HG02588 (cell line): ENCODE measurements at regions not wholly inside any gene's neighbourhood (a gene's known extent, or its start where the extent isn't known, plus 50 kb on each side); places are given as distances from the start of the nearest gene placed in this dataset.
A peak's percentile ranks its signal among the peaks of the same experiment; 100 is the strongest.

Source experiments
- ATAC-seq: cut with Tn5 transposase; IDR thresholded peaks from one replicate; pipeline ENCODE4 v1.9.1; 2021; ENCODE audit warnings: mild to moderate bottlenecking, moderate library complexity; ENCODE audit not compliant: unreplicated experiment

DNA sequence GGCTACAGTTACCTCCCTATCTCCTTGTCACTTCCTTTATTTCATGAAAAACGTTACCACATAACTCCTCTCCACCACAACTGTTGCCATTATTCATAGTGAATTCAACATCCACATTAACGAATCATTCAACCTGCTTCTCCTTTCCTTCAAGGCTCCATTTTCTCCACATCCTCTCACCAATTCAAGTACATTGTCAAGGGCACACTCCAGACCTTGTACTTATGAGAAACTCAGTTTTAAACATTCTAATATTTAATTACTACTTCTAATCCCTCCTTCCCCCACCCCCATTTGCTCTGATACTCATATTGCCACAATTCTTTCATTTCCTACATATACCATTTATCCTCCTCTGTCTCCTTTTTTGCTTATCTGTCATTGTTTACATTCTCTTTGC, 871.2 kb downstream of the TUSC7 start:
- no peak for ATAC-seq

GRCh38 chr3:117586161-117586560, 876.6 kb downstream of the TUSC7 start:
- ATAC-seq: no peak

DNA sequence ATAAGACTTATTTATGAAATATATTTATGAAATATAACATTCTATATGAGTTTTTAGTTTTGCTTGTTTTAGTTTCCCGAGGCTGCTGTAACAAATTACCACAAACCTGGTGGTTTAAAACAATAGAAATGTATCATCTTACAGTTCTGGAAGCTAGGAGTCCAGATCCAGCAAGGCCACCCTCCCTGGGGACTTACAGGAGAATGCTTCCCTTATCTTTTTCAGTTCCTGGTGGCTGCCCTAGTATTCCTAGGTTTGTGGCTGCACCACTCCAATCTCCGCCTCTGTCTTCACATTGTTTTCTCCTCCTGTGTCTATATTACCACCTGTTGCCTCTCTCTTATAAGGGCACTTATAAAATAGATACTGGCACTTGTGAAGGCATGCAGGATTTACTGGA, 877.8 kb downstream of the TUSC7 start:
- ATAC-seq: no peak

DNA sequence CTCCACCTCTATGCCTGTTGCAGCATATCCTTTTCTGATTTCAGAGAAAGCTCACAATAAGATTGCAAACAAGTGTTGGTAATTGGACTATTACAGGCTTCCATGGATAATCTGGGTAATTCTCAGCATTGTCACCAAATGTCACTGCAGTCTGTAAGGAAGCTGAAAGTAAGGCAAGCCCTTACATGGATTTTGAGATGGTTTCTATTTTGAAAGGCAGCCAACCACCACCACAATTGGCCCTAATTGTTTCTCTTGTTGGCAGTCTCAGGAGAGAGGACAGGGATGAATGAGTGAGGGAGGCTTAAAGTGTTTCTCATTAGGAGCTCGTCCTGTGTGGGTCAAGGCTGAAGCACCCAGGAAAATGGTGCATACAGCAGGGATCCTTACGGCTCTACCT, 879.9 kb downstream of the TUSC7 start:
- ATAC-seq: no peak

DNA sequence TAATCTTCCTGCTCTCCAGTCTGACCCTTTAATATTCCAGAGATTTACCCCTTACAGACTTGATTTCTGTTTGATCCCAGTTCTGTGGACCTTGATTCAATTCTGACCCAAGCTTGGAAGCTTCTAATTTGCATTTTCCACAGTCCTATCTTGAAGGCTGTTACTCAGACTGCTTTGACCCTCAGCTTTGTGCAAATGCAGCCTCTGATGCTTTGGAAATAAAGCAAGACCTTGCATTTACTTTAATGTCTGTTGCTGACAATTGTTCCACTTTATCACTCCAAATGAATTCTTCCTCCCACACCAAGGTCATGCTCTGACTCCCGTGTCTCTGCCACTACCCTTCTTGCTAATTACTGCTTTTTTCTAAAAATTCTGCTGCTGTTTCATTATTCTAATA, 886.0 kb downstream of the TUSC7 start:
- ATAC-seq: no peak

GRCh38 chr3:117596503-117596902, 886.9 kb downstream of the TUSC7 start:
- no peak for ATAC-seq

- no peak for ATAC-seq
Observed at GRCh38 chr3:117597865-117598264, 888.3 kb downstream of the TUSC7 start.

- peak; percentile 80 for ATAC-seq
Observed at GRCh38 chr3:117600112-117600511, 890.5 kb downstream of the TUSC7 start.

GRCh38 chr3:117600666-117601065, 891.1 kb downstream of the TUSC7 start:
- ATAC-seq: no peak

- ATAC-seq: no peak
Observed at GRCh38 chr3:117602058-117602644, 892.6 kb downstream of the TUSC7 start.

- peak; percentile 72 for ATAC-seq
Observed at GRCh38 chr3:117603097-117603496, 893.5 kb downstream of the TUSC7 start.

DNA sequence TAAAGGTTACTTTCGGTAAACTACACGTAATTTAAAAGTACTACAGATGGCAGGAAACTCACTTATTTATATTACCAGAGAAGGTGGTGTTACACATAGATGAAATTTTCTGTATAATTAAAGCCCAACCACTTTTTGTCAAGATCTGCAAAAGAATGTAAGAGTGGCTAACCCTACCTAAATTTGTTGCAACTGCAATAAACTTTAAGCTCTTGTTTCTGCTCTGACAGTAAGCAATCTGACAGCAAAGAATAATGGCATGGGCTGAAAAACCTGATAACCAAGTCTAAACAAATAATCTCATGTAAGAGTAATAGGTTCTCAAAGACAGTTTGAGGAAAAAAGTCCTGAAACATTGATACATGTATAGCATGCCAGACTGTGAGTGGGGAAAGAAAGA, 897.3 kb downstream of the TUSC7 start:
- no peak for ATAC-seq

DNA sequence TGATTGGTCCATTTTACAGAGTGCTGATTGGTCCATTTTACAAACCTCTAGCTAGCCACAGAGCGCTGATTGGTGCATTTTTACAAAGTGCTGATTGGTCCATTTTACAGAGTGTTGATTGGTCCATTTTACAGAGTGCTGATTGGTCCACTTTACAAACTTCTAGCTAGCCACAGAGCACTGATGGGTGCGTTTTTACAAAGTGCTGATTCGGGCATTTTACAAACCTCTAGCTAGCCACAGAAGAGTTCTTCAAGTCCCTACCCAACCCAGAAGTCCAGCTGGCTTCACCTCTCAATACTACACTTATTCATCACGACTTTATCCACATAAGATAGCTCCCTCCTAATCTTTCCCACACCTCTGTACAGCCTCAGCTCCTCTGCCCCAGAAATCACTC, 899.8 kb downstream of the TUSC7 start:
- no peak for ATAC-seq

DNA sequence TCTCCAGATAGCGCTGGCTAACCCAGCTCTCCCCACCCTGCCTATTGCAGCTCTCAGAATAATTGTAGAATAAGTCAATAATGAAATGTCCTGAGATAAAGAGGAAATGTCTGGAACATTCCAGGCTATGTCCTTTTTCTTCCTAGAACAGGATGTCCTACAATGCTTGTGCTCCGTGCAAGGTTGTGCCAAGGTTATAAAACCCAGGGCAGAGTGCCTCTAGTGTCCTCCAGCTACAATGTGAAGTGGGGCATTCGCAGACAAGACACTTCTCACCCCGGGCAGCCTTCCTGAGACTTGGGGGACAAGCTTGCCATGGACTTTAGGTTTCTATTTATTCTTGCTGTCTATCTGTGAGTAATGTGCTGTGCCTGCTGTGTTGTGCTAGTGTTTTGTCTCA, 900.6 kb downstream of the TUSC7 start:
- ATAC-seq: no peak

- no peak for ATAC-seq
Observed at GRCh38 chr3:117611211-117611610, 901.6 kb downstream of the TUSC7 start.

DNA sequence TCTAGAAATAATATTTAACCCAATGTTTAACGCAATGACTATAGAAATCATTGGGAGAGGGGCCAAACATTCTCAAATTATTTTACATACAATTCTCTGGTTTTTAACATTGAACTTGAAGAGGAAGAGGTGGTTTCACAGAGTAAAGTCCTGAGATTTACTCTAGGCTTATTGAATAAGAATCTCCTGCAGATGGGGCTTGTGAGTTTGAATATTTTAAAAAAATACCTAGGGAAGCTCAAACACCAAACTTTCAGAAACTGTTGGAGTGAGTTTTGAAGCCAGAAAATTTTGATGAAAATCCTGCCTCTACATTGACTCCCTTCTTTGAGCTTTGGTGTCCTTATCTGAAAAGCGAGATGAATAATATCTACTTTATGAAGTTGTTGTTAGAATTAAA, 906.6 kb downstream of the TUSC7 start:
- ATAC-seq: no peak

DNA sequence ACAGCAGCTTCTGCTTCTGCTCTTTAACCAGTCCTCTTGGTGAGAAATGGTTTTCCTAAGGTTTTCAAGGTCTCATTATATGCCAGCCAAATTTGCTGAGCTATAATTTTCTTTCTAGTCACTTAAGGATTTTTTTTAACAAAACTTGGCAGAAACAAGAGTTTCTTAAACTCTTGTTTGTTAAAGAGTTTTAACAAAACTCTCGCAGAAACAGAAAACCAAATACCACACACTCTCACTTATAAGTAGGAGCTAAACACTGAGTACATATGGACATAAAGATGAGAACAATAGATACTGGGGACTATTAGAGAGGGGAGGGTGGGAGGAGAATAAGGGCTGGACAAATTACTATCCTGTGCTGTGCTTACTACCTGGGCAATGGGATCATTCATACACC, 908.3 kb downstream of the TUSC7 start:
- no peak for ATAC-seq

DNA sequence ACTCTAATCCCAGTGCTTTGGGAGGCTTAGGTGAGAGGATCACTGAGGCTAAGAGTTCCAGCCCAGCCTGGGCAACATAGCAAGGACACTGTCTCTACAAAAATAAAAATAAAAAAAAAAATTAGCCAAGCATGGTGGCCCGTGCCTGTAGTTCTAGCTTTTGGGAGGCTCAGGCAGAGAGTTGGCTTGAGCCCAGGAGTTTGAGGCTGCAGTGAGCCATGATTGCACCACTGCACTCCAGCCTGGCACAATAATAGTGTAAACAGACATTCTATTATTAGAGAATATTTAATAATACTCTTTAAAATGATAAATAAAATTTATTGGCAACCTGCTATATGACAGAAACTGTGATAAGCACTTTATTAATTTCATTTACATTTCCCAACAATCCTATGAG, 908.9 kb downstream of the TUSC7 start:
- no peak for ATAC-seq

GRCh38 chr3:117619805-117620204, 910.2 kb downstream of the TUSC7 start:
- ATAC-seq: no peak

GRCh38 chr3:117622171-117622841, 912.7 kb downstream of the TUSC7 start:
- ATAC-seq: no peak

DNA sequence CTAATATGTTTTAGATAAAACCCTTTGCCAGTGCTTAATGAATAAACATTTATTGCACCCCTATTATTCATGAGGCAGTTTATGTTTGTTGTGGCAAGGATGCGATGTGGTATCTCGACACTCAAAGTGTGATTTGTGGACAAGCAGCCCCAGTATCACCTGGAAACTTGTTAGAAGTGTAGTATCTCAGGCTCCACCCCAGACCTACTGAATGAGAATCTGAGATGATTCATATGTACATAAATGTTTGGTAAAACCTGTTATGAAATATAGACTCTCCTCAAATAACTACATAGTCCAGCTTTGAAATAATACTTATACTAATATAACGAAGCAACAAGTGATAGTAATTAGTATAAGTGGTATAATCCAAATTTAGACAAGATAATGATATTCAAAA, 914.8 kb downstream of the TUSC7 start:
- ATAC-seq: no peak

- no peak for ATAC-seq
Observed at GRCh38 chr3:117625174-117625573, 915.6 kb downstream of the TUSC7 start.

- no peak for ATAC-seq
Observed at GRCh38 chr3:117626577-117626976, 917.0 kb downstream of the TUSC7 start.
